T-helper 2 cell treated with Interferon-gamma antibody and Interleukin-4, amounts not matched to agents 100 ng/mL and 5 ng/mL, for 36 hours (primary cell): ENCODE measurements at regions not wholly inside any gene's neighbourhood (a gene's known extent, or its start where the extent isn't known, plus 50 kb on each side); places are given as distances from the start of the nearest gene placed in this dataset.

Experiments used
- intact Hi-C: fragments of 100-400 bp; cut with micrococcal nuclease; formaldehyde crosslinking; loops from one replicate; pipeline ENCODE4 v1.15.1; 2023

DNA sequence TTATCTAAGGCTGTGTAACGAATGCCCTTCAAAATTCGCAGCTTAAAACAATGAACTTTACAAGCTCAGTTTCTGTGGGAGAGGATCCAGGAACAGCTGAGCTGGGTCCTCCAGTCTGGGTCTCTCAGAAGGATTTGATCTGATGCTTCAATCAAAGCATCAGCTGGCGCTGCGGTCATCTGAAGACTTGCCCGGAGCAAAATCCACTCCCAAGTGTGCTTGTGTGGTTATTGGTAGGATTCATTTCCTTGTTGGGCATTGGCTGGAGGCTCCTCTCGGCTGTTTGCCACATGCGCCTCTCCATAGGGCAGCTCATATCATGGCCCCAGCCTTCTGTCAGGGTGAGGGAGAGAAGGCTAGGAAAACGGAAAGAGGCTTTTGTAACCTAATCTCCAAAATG, 269.3 kb upstream of the CHD6 start:
- intact Hi-C loops: no loop called here

DNA sequence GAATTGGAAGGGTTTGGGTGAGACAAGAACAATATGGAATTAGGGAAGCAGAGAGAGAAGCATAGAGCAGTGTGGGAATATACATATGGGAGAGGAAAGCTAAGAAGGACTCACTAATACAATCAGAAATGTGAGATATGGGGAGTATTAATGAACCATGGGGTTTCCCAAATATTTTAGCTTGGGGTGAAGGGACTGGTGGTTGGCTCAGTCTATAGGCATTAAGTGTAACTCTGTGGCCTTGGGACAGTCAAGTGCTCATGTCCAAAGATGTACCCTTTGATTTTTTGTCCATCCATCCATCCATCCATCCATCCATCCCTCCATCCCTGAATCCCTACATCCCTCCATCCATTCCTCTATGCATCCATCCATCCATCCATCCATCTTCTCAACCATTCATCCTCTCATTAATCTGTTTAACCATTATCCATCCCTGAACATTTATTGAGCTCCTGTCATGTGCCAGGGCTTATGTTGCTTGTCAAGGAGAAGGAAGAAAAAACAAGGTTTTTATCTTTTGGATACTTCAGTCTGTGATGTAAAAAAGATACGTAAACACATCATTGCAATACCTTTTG, 263.4 kb upstream of the CHD6 start:
- intact Hi-C loops: no loop called here

DNA sequence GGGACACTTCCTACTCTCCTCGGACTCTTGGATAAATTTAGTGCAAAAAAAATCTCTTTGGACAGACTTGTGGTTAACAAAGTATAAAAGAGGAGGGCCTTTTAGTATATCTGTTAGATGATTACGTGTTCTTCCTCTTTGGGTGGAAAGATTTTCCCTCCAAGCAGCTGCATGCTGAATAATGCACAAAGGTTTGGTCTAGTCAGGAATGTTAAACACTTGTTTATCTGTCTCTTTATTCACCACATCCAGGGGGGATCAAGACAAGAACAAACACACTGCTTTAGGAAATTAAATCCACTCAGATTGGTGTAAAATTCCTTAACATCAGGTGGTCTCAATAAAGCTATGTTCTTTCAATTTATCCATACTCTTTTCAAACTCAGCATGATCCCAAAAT, 260.9 kb upstream of the CHD6 start:
- intact Hi-C loops: no loop called here

DNA sequence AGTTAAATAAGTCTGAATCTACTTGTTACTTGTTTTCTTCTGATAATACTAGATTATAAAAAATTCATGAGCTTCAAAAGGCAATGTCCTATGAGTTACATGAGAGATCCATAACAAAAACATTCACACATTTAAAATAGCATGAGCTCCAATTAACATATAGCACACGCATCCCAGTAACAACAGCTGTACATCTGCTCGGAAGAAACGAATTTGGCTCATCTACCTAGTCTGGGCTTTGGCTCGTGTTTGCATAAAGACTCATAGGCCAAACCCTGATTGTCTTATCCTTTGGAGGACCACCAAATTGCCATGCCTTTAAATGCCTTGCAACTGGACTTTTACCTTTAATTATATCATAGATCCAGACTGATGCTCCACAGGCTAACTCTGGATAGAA, 259.7 kb upstream of the CHD6 start:
- intact Hi-C loops: no loop called here

DNA sequence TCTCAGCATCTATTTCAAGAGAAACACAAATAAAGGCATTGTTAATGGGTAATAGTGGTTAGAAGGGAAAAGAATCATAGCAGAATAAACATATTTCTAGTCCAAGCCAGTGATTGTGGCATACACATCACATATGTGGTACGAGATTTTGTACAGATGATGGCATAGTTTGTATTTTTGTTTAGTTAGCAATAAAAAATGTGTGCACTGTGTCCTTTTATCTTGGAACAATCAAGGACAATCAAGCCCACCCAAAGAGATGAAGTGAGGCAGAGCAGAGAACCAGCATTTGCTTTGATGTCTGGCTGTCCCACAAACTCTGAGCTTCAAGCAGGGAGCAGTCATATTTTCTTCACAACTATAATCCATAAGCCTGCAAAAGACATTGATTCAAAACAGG, 256.5 kb upstream of the CHD6 start:
- intact Hi-C loops: no loop called here

DNA sequence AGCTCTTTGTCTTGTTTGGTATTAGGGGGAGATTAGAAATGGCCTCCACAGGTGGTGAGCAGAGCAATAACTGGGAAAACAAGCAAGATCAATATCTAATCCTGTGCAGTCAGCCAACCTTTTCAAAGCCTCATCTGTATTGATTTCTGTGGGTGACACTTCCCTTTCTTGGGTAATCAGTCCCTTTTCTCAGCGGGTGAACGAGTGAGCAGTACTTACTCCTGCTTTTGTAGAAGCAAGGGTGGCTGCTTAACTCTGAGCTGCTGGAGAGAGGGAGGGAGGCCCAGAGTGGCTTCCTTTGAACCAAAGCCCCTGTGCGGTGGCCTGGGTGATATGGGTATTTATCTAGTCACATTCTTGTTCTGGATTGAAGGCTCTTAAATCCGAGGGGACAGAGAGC, 254.8 kb upstream of the CHD6 start:
- intact Hi-C loops: no loop called here

DNA sequence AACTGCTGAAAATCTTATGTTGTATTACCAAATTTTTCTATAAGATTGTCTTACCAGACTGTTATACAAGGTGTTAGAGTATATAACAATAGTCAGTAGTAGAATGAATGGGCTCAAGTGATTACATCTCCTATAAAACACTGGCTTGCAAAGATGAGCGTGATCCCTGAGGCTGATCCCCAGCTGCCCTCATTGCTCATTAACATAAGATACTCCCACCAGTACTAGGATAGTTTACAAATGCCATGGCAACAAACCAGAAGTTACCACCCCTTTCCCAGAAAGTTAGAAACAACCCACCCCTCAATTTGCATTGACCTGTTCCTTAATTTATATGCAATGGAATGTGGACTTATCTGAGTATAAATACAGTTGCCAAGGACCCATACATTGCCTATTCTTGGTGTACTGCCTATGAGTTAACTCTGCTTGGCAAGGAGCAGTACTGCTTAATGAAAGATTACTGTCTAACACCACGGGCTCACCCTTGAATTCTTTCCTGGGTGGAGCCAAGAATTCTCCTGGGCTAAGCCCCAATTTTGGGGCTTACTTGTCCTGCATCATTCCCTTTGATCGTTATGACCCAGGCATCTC, 252.8 kb upstream of the CHD6 start:
- intact Hi-C loops: no loop called here

DNA sequence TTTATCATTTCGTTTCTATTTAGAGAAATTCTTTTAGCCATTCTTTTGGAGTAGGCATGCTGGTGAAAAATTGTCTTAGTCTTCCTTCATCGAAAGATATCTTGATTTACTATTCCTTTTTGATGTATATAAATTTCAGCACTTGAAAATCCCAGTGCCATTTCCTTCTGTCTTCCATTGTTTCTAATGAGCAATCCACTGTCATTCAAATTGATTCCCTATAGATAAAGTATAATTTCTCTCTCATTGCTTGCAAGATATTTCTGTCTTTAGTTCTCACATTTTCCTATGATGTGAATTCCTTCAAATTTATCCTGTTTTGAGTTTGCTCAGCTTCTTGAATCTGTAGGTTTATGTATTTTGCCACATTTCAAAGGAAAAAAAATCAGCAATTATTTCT, 251.1 kb upstream of the CHD6 start:
- intact Hi-C loops: no loop called here

DNA sequence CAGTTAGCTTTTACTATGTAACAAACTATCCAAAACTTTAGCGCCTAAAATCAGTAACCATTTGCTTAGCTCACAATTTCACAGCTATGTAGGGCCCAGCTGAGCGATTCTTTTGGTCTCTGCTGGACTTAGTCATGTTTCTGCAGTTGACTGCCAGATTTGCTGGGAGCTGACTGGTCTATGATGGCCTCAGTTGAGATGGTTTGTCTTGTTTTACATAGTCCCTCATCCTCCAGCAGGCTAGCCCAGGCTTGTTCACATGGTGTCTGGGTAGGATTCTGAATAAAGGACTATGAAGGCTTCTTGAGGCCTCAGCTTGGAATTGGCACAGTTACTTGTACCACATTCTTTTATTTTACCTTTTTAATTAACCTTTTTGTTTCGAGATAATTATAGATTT, 247.8 kb upstream of the CHD6 start:
- intact Hi-C loops: no loop called here

DNA sequence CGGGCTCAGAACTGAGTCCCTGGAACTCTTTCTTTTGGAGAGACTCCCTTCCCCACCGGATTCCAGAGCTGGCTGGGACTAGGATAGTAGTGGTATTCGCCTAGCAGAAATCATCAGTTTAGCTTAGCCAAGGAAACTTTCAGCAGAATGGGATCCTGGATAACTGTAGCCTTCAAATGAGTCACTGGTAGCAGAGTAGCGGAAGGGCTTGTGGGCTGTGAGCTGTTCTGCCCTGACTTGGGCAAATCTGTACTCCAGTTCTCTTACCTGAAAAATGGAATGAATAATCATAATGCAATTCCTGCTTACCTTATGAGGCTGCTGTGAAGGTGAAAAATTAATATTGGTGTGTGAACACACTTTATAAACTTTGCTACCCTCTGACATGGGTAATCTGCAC, 244.3 kb upstream of the CHD6 start:
- intact Hi-C loops: no loop called here

DNA sequence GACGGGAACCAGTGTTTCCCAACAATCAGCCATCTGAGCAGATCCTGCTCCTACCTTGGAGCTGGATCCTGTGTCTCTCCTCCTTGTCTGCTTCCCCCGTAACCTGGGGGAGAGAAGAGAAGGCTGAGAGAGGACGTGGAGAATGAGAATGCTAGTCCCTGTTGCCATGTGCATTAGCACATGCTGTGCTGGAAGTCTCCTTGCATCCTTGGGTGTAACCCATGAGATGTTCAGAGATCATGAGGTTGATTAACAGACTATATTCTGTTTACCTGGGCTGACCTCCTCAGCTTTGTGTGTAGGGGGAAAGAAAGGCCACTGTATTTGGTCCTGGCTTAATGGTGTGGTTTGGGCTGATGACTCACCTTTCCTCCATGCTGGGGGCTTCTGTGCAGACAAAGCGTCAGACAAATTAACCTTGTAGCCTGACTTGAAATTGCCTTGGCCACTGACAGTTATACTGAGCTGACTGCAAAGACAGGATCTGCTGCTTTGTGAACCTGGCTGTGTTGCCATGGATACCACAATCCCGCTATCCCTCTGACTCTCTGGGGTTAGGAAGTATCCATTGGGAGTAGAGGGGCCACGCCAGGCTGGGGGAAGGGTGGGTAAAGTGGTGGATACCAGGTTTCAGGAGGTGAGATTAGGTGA, 243.7 kb upstream of the CHD6 start:
- intact Hi-C loops: no loop called here

DNA sequence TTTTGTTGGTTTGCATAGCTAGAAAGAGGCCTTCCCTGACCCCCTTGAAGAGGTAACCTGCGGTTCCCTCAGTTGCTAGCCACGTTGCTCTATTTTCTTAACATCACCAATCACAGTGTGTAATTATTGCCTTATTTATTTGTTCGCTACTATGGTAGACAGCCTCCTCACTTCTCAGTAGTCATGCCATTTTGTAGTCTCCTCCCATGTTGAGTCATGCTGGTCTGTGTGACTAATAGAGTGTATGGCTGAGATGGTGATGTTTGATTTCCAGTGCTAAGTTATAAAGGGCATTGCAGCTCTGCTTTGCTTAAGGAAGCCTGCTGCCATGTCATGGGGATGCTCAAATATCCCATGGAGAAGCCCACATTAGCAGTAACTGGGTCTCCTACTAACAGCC, 236.6 kb upstream of the CHD6 start:
- intact Hi-C loops: no loop called here

DNA sequence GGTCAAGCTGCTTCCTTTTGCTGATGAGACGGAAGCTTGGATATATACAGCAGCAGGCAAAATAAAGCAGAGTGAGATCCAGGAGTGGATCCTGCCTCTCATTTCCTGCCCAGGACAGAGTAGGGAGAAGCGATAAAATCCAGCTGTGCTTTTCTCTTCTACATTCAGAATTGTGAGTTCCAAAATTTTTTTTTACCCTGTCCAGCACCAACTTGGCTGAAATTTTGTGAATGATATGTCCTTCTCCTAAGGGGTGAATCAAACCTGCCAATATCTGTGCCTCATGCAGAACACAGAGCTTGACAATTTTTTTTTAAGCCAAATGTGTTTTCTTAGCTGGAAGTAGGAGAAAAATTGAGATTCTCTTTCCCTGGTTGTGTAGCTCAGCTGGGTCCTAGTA, 235.6 kb upstream of the CHD6 start:
- intact Hi-C loops: no loop called here

DNA sequence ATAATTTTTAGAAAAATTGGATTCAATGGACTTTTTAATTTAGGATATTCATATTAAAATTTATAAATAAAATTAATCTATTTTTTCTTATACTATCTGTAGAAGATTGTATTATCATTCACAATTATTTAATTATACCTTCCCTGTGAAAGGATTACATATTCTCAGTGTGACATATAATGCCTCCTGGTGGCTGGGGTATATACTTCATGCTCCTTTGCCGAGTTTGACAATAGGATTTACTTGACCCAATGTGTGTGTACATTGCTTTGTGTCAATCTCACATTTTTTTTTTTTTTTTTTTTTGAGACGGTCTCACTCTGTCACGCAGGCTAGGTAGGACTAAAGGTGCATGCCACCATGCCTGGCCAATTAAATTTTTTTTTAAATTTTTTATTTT, 230.0 kb upstream of the CHD6 start:
- intact Hi-C loops: no loop called here

DNA sequence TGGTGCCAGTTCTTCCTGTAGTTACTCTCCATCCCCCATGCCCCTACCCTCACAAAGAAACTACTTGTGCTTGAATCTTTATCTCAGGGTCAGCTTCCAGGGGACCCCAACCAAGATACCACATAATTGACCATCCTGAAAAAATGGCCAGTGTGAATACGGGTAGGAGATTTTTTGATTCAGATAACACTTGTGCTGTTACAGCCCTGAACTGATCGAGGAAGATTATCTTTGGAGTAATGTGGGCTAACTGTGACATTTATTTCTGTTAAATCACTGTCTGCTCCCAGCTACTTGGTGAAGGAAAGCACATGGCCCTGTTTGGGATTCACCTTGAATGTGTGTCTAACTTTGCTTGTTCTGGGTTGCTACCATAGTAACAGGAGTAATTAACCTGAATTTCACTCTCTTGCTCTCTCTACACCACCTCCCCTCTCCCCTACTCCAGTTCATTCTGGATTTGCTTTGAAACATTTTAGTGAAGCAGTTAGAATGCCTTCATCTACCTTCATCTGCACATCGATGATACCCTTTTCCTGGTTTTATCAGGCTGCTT, 219.6 kb upstream of the CHD6 start:
- intact Hi-C loops: no loop called here

DNA sequence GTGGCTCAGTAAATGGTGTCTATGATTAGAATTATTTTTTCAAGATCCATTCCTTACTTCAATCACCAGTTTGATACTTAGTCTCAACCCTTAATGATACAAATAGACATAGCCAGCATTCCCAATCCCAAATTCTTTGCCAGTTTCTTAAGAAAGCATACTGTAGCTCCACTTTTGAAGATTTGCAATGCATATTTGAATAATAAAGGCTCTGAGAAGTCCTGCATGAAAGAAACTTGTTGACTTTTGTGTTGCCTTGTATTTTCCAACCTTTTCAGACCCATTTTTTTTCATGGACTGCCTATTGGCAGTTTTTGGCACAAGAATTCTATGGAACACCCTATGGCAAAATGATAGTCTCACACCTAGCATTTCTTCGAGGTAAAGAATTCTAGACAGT, 215.6 kb upstream of the CHD6 start:
- intact Hi-C loops: no loop called here

DNA sequence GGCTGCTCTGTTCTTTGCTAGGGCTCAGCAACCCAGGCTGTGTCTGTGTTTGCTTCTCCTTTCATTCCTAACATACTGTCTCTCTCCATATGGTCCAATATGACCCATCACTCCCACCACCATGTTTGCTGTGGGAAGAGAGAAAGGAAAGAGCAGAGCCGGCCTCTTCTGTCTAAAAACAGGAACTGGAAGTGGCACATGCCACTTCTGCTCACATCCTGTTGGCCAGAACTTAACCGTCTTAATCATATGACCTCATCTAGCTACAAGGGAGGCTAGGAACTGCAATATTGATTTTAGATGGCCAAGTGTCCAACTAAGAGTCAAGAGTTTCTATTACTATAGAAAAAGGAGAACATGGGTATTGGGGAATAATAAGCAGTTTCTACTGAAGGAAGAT, 212.5 kb upstream of the CHD6 start:
- intact Hi-C loops: no loop called here

DNA sequence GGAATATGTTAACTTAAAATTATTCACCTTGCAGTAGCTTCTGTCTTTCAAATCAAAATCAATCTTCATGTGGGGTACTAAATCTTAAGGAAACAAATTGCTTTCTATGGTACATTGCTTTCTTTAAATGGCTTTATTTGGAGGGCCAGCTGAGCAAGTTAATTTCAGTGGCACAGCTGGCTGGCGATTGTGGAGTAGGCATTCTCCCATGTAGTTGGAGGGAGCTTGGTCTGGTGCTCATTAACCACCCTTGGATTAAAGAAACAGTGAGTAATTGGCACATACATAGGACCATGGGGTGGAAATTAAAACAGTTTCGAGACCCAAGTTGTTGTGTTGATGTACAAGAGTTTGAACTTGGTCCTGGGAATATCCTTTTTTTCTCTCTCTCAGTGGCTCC, 201.3 kb upstream of the CHD6 start:
- intact Hi-C loops: no loop called here

DNA sequence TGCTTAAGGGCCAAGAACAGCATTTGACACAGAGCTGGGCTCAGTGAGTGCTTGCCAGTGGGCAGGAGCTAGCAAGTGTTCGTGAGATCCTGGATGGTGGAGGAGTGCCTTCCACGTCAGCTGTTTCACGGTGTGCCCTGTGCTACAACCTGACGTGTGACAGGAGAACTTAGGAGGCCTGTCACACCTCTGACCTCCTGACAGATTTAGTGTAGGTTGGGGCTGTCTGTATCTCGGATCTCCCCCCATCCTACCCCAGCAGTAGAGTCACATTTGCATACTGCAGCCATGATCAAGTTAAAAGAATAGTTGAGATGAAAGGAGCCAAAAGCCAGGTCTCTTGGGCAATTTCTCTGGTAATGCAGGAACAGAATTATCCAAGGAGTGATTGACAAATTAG, 200.8 kb upstream of the CHD6 start:
- intact Hi-C loops: no loop called here

DNA sequence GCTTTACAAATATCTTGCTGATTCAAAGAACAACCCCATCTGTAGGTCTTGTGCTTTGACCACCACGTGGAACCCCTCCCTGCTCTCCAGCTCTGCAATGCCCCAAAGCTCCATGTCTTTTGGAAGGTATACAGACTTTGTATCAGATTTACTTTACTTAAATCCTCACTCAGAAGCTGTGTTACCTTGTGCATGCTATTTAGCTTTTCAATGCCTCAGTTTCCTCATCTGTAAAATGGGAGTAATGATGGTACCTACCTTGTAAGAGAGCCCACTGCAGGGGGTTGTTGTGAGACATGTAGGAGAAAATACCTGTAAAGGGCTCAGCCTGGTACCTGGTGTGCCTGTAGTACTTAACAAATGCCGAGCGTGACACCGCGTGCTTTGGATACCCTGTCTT, 200.2 kb upstream of the CHD6 start:
- intact Hi-C loops: no loop called here

DNA sequence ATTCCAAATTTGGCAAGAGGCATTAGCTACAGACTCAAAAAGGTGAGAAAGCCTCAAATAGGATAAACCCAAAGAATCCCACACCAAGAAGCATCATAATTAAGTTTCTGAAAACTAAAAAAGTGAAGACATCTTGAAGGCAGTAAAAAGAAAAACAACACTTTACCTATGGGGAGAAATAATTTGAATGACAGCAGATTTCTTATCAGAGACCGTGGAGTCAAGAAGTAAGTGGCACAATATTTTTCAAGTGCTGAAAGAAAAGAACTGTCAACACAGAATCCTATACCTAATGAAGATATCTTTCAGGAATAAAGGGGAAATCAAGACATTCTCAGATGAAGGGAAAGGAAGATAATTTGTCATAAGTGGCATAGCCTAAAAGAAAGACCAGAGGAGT, 193.3 kb upstream of the CHD6 start:
- intact Hi-C loops: no loop called here

DNA sequence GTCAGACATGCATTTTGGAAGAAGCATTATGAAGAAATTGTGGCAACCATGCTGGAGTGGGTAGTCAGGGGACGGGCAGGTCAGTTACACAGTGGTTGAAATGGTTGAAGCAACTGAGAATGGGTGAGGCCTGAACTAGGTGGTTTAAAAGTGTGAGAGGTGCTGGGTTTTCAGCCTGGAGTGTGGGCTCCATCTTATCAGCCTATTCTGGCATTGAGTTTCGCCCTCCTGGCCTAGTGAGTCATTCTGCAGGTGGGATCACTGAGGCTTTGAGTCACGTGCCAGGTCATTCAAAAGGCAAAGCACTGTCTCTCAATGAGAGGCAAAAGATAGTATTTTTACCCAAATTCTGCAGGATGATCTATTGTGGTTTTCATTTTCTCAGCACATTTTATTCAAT, 181.9 kb upstream of the CHD6 start:
- intact Hi-C loops: no loop called here

DNA sequence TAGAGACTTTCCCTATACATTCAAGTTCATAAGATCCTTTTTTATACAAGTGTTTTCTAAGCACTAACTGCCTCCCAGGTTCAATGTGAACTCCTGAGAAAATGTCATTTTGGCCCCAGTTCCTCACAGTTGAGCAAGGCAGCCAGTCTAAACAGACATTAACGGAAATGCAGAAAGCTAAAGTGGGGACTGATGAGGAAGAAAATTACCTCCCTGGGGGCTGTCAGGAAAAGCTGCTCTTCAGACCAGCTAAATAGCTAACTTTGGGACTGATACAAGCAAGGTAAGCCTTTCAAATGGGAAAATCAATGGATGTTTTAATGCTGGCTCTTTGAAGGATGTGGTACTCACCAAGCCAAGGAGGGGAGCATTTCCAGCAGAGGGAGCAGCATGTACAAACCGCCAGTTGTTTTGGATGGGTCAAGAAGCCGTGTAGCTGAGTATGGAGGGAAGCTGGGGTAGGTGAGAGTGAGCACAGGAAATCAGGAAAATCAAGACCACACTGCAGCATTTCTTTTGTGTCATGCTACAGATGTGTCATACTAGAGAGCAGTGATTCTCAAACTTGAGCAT, 180.8 kb upstream of the CHD6 start:
- intact Hi-C loops: no loop called here
